ENCODE measurements at regions not wholly inside any gene's neighbourhood (a gene's known extent, or its start where the extent isn't known, plus 50 kb on each side); places are given as distances from the start of the nearest gene placed in this dataset.
"Not testable (repeated sequence)": the region's sequence is repeated elsewhere in the genome, so short reads cannot be mapped to it uniquely, and the experiment has no call there.

GRCh38 chr11:37203006-37203405 lies 605.0 kb upstream of the RAG2 start:
- no peak for DNase-seq (ENCODE audit: low spot score)
- no peak for TF ChIP-seq CTCF (IDR thresholded peaks at IDR 0.05; ENCODE audit: borderline replicate concordance, control extremely low read depth, extremely low read depth, insufficient read depth, missing control alignments)
- in situ Hi-C loops (cut with MboI; ENCODE audit: low sequenced_read_pairs, unreplicated experiment), result no loop called here

GRCh38 chr11:37199082-37199481 lies 601.0 kb upstream of the RAG2 start:
- TF ChIP-seq CTCF (IDR thresholded peaks at IDR 0.05; ENCODE audit: borderline replicate concordance, control extremely low read depth, extremely low read depth, insufficient read depth, missing control alignments), result no peak
- in situ Hi-C loops (cut with MboI; ENCODE audit: low sequenced_read_pairs, unreplicated experiment), result no loop called here
- DNase-seq (ENCODE audit: low spot score), result no peak

- TF ChIP-seq CTCF (IDR thresholded peaks at IDR 0.05; ENCODE audit: borderline replicate concordance, control extremely low read depth, extremely low read depth, insufficient read depth, missing control alignments), result no peak
- in situ Hi-C loops (cut with MboI; ENCODE audit: low sequenced_read_pairs, unreplicated experiment), result no loop called here
- DNase-seq (ENCODE audit: low spot score), result no peak
Measured at GRCh38 chr11:37184326-37184725, 586.3 kb upstream of the RAG2 start.

- in situ Hi-C loops (cut with MboI; ENCODE audit: low sequenced_read_pairs, unreplicated experiment), result no loop called here
- no peak for TF ChIP-seq CTCF (IDR thresholded peaks at IDR 0.05; ENCODE audit: borderline replicate concordance, control extremely low read depth, extremely low read depth, insufficient read depth, missing control alignments)
Measured at GRCh38 chr11:37182031-37182430, 584.0 kb upstream of the RAG2 start.

GRCh38 chr11:37177721-37178120 lies 579.7 kb upstream of the RAG2 start:
- in situ Hi-C loops (cut with MboI; ENCODE audit: low sequenced_read_pairs, unreplicated experiment), result loop anchor here (10.0 kb wide), 1 partner anchor 53 kb away; no protein-coding TSS in a partner anchor
- TF ChIP-seq CTCF (IDR thresholded peaks at IDR 0.05; ENCODE audit: borderline replicate concordance, control extremely low read depth, extremely low read depth, insufficient read depth, missing control alignments), result no peak
- DNase-seq (ENCODE audit: low spot score), result no peak

More at GRCh38 chr11:37182031-37182430, 584.0 kb upstream of the RAG2 start:
- DNase-seq (ENCODE audit: low spot score), result no peak

- no peak for DNase-seq (ENCODE audit: low spot score)
- in situ Hi-C loops (cut with MboI; ENCODE audit: low sequenced_read_pairs, unreplicated experiment), result loop anchor here (10.0 kb wide), 1 partner anchor 47 kb away; no protein-coding TSS in a partner anchor
- no peak for TF ChIP-seq CTCF (IDR thresholded peaks at IDR 0.05; ENCODE audit: borderline replicate concordance, control extremely low read depth, extremely low read depth, insufficient read depth, missing control alignments)
Measured at GRCh38 chr11:37171451-37171850, 573.4 kb upstream of the RAG2 start.

GRCh38 chr11:37170311-37170710 lies 572.3 kb upstream of the RAG2 start:
- TF ChIP-seq CTCF (IDR thresholded peaks at IDR 0.05; ENCODE audit: borderline replicate concordance, control extremely low read depth, extremely low read depth, insufficient read depth, missing control alignments), result no peak
- DNase-seq (ENCODE audit: low spot score), result no peak
- in situ Hi-C loops (cut with MboI; ENCODE audit: low sequenced_read_pairs, unreplicated experiment), result loop anchor here (10.0 kb wide), 1 partner anchor 46 kb away; no protein-coding TSS in a partner anchor

- DNase-seq (ENCODE audit: low spot score); in situ Hi-C loops (cut with MboI; ENCODE audit: low sequenced_read_pairs, unreplicated experiment): not testable (repeated sequence)
Measured at GRCh38 chr11:37145434-37145833, 547.4 kb upstream of the RAG2 start.

All from GM13976 (cell line).